ENCODE measurements at regions not wholly inside any gene's neighbourhood (a gene's known extent, or its start where the extent isn't known, plus 50 kb on each side); places are given as distances from the start of the nearest gene placed in this dataset.

DNA sequence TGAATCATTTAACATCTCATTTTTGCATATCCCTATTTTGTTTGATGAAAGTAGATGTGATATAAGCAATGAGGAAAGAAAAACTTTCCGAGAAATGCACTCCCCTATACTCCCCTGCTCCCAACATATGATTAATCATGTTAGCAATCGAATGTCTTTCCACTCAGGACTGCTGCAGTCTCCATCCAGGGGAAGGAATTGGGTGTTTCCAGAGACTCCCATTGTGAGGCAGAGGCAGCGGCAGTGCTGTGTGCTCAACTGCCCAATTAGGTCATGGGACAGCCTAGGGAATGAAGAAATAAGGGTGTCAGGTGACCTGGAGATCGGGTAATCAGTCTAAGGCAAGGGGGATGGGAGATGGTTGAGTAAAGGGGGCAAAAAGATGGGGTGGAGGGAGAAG lies 268.6 kb upstream of the MEIS2 start:
- TF ChIP-seq, protein P1, sequence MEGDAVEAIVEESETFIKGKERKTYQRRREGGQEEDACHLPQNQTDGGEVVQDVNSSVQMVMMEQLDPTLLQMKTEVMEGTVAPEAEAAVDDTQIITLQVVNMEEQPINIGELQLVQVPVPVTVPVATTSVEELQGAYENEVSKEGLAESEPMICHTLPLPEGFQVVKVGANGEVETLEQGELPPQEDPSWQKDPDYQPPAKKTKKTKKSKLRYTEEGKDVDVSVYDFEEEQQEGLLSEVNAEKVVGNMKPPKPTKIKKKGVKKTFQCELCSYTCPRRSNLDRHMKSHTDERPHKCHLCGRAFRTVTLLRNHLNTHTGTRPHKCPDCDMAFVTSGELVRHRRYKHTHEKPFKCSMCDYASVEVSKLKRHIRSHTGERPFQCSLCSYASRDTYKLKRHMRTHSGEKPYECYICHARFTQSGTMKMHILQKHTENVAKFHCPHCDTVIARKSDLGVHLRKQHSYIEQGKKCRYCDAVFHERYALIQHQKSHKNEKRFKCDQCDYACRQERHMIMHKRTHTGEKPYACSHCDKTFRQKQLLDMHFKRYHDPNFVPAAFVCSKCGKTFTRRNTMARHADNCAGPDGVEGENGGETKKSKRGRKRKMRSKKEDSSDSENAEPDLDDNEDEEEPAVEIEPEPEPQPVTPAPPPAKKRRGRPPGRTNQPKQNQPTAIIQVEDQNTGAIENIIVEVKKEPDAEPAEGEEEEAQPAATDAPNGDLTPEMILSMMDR (IDR thresholded peaks at IDR 0.05), result no peak
- TF ChIP-seq POLR2A (IDR thresholded peaks at IDR 0.05), result no peak
